Trophoblast cell (in vitro differentiated cells and primary cell): ENCODE measurements at regions not wholly inside any gene's neighbourhood (a gene's known extent, or its start where the extent isn't known, plus 50 kb on each side); places are given as distances from the start of the nearest gene placed in this dataset.

Experiments used
- DNase-seq, 2 donors: peaks; one replicate each; pipeline ENCODE4 v3.0.0-alpha.2; 2016
- H2AFZ ChIP-seq: 2 replicates; pipeline ENCODE4 v1.6.1; 2013; ENCODE audit warnings: low read length, moderate library complexity, mild to moderate bottlenecking; ENCODE audit not compliant: insufficient read depth, poor library complexity
- H2AK5ac ChIP-seq: 2 replicates; pipeline ENCODE4 v1.6.1; 2013; ENCODE audit warnings: mild to moderate bottlenecking, low read length
- H2BK120ac ChIP-seq: 2 replicates; pipeline ENCODE4 v1.6.1; 2013; ENCODE audit warnings: low read length, mild to moderate bottlenecking, moderate library complexity; ENCODE audit not compliant: insufficient read depth, poor library complexity
- H2BK12ac ChIP-seq: 2 replicates; pipeline ENCODE4 v1.6.1; 2013; ENCODE audit warnings: mild to moderate bottlenecking, low read length, moderate library complexity
- H2BK5ac ChIP-seq: 2 replicates; pipeline ENCODE4 v1.6.1; 2013; ENCODE audit warnings: low read length, low read depth, moderate library complexity, mild to moderate bottlenecking; ENCODE audit not compliant: poor library complexity
- H3K14ac ChIP-seq: 2 replicates; pipeline ENCODE4 v1.6.1; 2013; ENCODE audit warnings: mild to moderate bottlenecking, low read length
- H3K18ac ChIP-seq: 2 replicates; pipeline ENCODE4 v1.6.1; 2013; ENCODE audit warnings: mild to moderate bottlenecking, low read length
- H3K23ac ChIP-seq: 2 replicates; pipeline ENCODE4 v1.6.1; 2013; ENCODE audit warnings: low read length
- H3K27ac ChIP-seq: 2 replicates; pipeline ENCODE4 v1.5.1; 2013; ENCODE audit warnings: low read depth, mild to moderate bottlenecking, inconsistent platforms, low read length, moderate library complexity
- H3K27me3 ChIP-seq: 2 replicates; pipeline ENCODE4 v1.6.1; 2013; ENCODE audit warnings: inconsistent platforms, mild to moderate bottlenecking, low read length, moderate library complexity; ENCODE audit not compliant: insufficient read depth
- H3K36me3 ChIP-seq, 2 experiments: 1 replicate in 1 of 2; 2 replicates in 1 of 2; pipeline ENCODE4 v1.6.1; 2013; ENCODE audit warnings: low read length in 2 of 2, mild to moderate bottlenecking in 2 of 2, moderate library complexity in 1 of 2; ENCODE audit not compliant: insufficient read depth in 2 of 2, control insufficient read depth in 1 of 2
- H3K4ac ChIP-seq: 2 replicates; pipeline ENCODE4 v1.6.1; 2013; ENCODE audit warnings: low read depth, mild to moderate bottlenecking, low read length, moderate library complexity
- H3K4me1 ChIP-seq, 2 experiments: 1 replicate in 1 of 2; 2 replicates in 1 of 2; pipeline ENCODE4 v1.6.1; 2013; ENCODE audit warnings: low read length in 2 of 2, mild to moderate bottlenecking in 2 of 2, moderate library complexity in 1 of 2; ENCODE audit not compliant: insufficient read depth in 2 of 2, control insufficient read depth in 1 of 2
- H3K4me2 ChIP-seq: 2 replicates; pipeline ENCODE4 v1.6.1; 2013; ENCODE audit warnings: inconsistent platforms, mild to moderate bottlenecking, low read length, moderate library complexity
- H3K4me3 ChIP-seq: 2 replicates; pipeline ENCODE4 v1.5.1; 2013; ENCODE audit warnings: mild to moderate bottlenecking, low read depth, low read length, inconsistent platforms
- H3K79me1 ChIP-seq: one replicate; pipeline ENCODE4 v1.6.1; 2013; ENCODE audit warnings: low read length
- H3K79me2 ChIP-seq: 2 replicates; pipeline ENCODE4 v1.6.1; 2013; ENCODE audit warnings: low read length, mild to moderate bottlenecking; ENCODE audit not compliant: control insufficient read depth, insufficient read depth, poor library complexity
- H3K9ac ChIP-seq: 2 replicates; pipeline ENCODE4 v1.6.1; 2013; ENCODE audit warnings: mild to moderate bottlenecking, low read length
- H3K9me3 ChIP-seq: 2 replicates; pipeline ENCODE4 v1.6.1; 2013; ENCODE audit warnings: low read depth, mild to moderate bottlenecking, control low read depth, inconsistent platforms, low read length; ENCODE audit not compliant: insufficient read depth
- H4K12ac ChIP-seq: 2 replicates; pipeline ENCODE4 v1.6.1; 2013; ENCODE audit warnings: low read depth, mild to moderate bottlenecking, low read length, moderate library complexity
- H4K8ac ChIP-seq: 2 replicates; pipeline ENCODE4 v1.6.1; 2013; ENCODE audit warnings: low read depth, mild to moderate bottlenecking, low read length, moderate library complexity
- H4K91ac ChIP-seq: one replicate; pipeline ENCODE4 v1.6.1; 2013; ENCODE audit warnings: low read depth, mild to moderate bottlenecking, low read length, moderate library complexity
- WGBS: extraction: QIAGEN DNeasy Blood & Tissue Kit; methylation state at CpG from one replicate; pipeline ENCODE4 v1.1.7; 2013; ENCODE audit warnings: missing lambda C conversion rate; ENCODE audit not compliant: insufficient read length, insufficient coverage; ENCODE audit errors: extremely low coverage; 5-methylcytosine and 5-hydroxymethylcytosine counted together

- Histone ChIP-seq H3K14ac (no peak overlapping the region), H2BK120ac (no peak overlapping the region), H2AFZ (no peak overlapping the region), H3K23ac (no peak overlapping the region), H3K79me1 (no peaks in the 10 kb centered on the region), H4K12ac (no peak overlapping the region), H3K27ac (no peak overlapping the region), H3K9ac (no peak overlapping the region), H4K91ac (no peak overlapping the region), H3K18ac (no peak overlapping the region), H2BK12ac (no peak overlapping the region), H3K9me3 (no peaks in the 10 kb centered on the region), H3K4me1 (no peaks in the 10 kb centered on the region), H3K36me3 (no peaks in the 10 kb centered on the region), H3K79me2 (no peaks in the 10 kb centered on the region), H3K4me3 (no peak overlapping the region), H2AK5ac (no peak overlapping the region), H2BK5ac (no peak overlapping the region), H4K8ac (no peak overlapping the region), H3K27me3 (no peaks in the 10 kb centered on the region), H3K4me2 (no peak overlapping the region), H3K4ac (no peak overlapping the region)
- no peak for DNase-seq
- no CpG with 5 or more reads among the region's 4 CpGs for WGBS
These were observed 109.5 kb upstream of the EOLA2 start for GRCh38 chrX:150047818-150048217.

DNA sequence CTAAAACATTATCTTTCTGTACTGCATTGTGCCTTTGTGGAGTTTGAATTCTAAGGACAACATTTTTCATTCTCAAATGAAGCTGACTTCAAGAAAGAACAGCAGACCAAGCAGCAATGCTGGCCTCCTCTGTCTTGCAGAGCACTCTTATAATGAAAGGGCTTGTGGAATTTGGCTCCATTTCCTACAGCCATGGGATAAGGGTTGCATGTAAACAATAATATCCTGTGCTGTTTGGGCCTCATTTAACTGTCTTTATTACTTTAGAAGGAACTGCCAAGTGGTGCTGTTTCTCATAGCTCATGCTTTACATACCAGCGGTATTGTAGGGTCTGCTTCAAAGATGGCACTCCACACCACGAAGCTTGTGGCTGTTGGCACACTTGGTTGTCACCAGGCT, 111.4 kb upstream of the EOLA2 start:
- no peaks in the 10 kb centered on the region for H3K9me3 ChIP-seq
- no peak overlapping the region for H2BK12ac ChIP-seq
- no CpG with 5 or more reads among the region's 2 CpGs for WGBS
- no peak overlapping the region for H3K4me2 ChIP-seq
- H3K4me1 ChIP-seq: no peaks in the 10 kb centered on the region
- H3K9ac ChIP-seq: no peak overlapping the region
- H4K12ac ChIP-seq: no peak overlapping the region
- no peaks in the 10 kb centered on the region for H3K79me2 ChIP-seq
- H3K18ac ChIP-seq: no peak overlapping the region
- no peak for DNase-seq
- H3K14ac ChIP-seq: no peak overlapping the region
- no peak overlapping the region for H2AFZ ChIP-seq
- H3K79me1 ChIP-seq: no peaks in the 10 kb centered on the region
- H4K91ac ChIP-seq: no peak overlapping the region
- H3K4ac ChIP-seq: no peak overlapping the region
- no peak overlapping the region for H2BK120ac ChIP-seq
- no peaks in the 10 kb centered on the region for H3K27me3 ChIP-seq
- no peak overlapping the region for H3K27ac ChIP-seq
- H2AK5ac ChIP-seq: no peak overlapping the region
- H4K8ac ChIP-seq: no peak overlapping the region
- H2BK5ac ChIP-seq: no peak overlapping the region
- H3K23ac ChIP-seq: no peak overlapping the region
- no peak overlapping the region for H3K4me3 ChIP-seq
- no peaks in the 10 kb centered on the region for H3K36me3 ChIP-seq

DNA sequence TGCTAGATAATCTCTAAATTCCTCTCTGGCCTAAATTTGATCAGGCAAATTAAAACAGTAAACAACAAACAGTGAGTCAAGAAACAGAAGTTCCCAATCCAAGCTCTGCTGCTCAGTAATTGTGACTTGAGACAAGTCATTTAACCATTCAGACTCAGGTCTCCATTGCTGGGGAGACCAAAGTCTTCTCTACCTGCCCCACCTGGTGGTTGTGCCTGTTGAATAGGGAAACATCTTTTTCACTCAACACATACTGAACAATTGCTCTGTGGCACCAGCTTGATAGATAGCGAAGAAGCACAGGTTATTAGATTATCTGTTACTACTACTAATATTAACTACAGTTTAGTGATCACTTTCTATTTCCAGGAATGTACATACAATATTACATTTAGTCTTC, 112.1 kb upstream of the EOLA2 start:
- H3K36me3 ChIP-seq: no peaks in the 10 kb centered on the region
- H4K91ac ChIP-seq: no peak overlapping the region
- H3K9me3 ChIP-seq: no peaks in the 10 kb centered on the region
- H3K18ac ChIP-seq: no peak overlapping the region
- H3K79me1 ChIP-seq: no peaks in the 10 kb centered on the region
- H3K4me1 ChIP-seq: no peaks in the 10 kb centered on the region
- no peak overlapping the region for H4K8ac ChIP-seq
- no peak overlapping the region for H3K27ac ChIP-seq
- H2BK5ac ChIP-seq: no peak overlapping the region
- no peak overlapping the region for H4K12ac ChIP-seq
- no peaks in the 10 kb centered on the region for H3K79me2 ChIP-seq
- no peaks in the 10 kb centered on the region for H3K27me3 ChIP-seq
- no peak overlapping the region for H2BK12ac ChIP-seq
- DNase-seq: no peak
- no peak overlapping the region for H3K14ac ChIP-seq
- no peak overlapping the region for H3K23ac ChIP-seq
- no peak overlapping the region for H3K4me3 ChIP-seq
- H2AFZ ChIP-seq: no peak overlapping the region
- no peak overlapping the region for H3K9ac ChIP-seq
- H3K4ac ChIP-seq: no peak overlapping the region
- no CpG with 5 or more reads among the region's 1 CpG for WGBS
- no peak overlapping the region for H3K4me2 ChIP-seq
- no peak overlapping the region for H2AK5ac ChIP-seq
- no peak overlapping the region for H2BK120ac ChIP-seq

DNA sequence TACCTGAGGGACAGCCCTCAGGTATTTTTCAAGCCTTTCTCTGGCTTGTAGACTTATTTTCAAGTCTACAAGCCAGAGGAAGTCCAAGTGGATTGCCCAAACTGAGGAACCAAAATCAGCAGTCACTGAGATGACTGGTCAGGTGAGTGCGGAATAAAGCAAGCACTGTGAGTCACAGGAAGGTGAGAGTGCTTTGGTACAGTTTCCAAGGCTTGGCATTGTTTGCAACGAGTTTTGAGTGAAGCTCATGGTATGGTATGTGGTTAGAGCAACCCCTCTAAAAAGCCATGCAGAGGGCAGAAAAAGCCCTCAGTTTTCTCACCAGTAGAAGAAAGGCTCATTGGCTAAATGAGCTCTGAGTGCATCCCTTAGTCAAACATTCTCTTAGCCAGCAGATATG, 112.8 kb upstream of the EOLA2 start:
- H3K27ac ChIP-seq: no peak overlapping the region
- no peak overlapping the region for H3K4ac ChIP-seq
- no peak overlapping the region for H2BK120ac ChIP-seq
- H3K14ac ChIP-seq: no peak overlapping the region
- no peak overlapping the region for H2BK5ac ChIP-seq
- no peak overlapping the region for H3K4me2 ChIP-seq
- H3K27me3 ChIP-seq: no peaks in the 10 kb centered on the region
- H3K23ac ChIP-seq: no peak overlapping the region
- H2BK12ac ChIP-seq: no peak overlapping the region
- H3K9me3 ChIP-seq: no peaks in the 10 kb centered on the region
- no peak for DNase-seq
- H3K79me2 ChIP-seq: no peaks in the 10 kb centered on the region
- no peaks in the 10 kb centered on the region for H3K79me1 ChIP-seq
- H3K18ac ChIP-seq: no peak overlapping the region
- WGBS: no CpG with 5 or more reads among the region's 2 CpGs
- no peaks in the 10 kb centered on the region for H3K4me1 ChIP-seq
- H3K9ac ChIP-seq: no peak overlapping the region
- no peak overlapping the region for H4K12ac ChIP-seq
- H2AFZ ChIP-seq: no peak overlapping the region
- H2AK5ac ChIP-seq: no peak overlapping the region
- no peak overlapping the region for H3K4me3 ChIP-seq
- H3K36me3 ChIP-seq: no peaks in the 10 kb centered on the region
- H4K8ac ChIP-seq: no peak overlapping the region
- no peak overlapping the region for H4K91ac ChIP-seq
